Mesodermal cell (in vitro differentiated cells): ENCODE measurements at regions not wholly inside any gene's neighbourhood (a gene's known extent, or its start where the extent isn't known, plus 50 kb on each side); places are given as distances from the start of the nearest gene placed in this dataset.
A peak's percentile ranks its signal among the peaks of the same experiment; 100 is the strongest.
"Not testable (repeated sequence)": the region's sequence is repeated elsewhere in the genome, so short reads cannot be mapped to it uniquely, and the experiment has no call there.

Source experiments
- H3K27ac ChIP-seq: 2 replicates; pipeline ENCODE4 v1.7.0; 2013; ENCODE audit warnings: mild to moderate bottlenecking, low read depth, low read length, moderate library complexity; ENCODE audit not compliant: severe bottlenecking
- H3K36me3 ChIP-seq: 2 replicates; pipeline ENCODE4 v1.7.1; 2013; ENCODE audit warnings: mild to moderate bottlenecking, low read length, moderate library complexity; ENCODE audit not compliant: control insufficient read depth, insufficient read depth
- H3K4me1 ChIP-seq: one replicate; pipeline ENCODE4 v1.7.1; 2013; ENCODE audit warnings: mild to moderate bottlenecking, low read length; ENCODE audit not compliant: insufficient read depth, control insufficient read depth, poor library complexity, severe bottlenecking
- H3K4me3 ChIP-seq: 2 replicates; pipeline ENCODE4 v1.7.0; 2013; ENCODE audit warnings: low read length, control low read depth, mild to moderate bottlenecking; ENCODE audit not compliant: insufficient read depth, poor library complexity, severe bottlenecking; ENCODE audit errors: extremely low read depth
- H3K9me3 ChIP-seq: 2 replicates; pipeline ENCODE4 v1.7.1; 2013; ENCODE audit warnings: mild to moderate bottlenecking, low read length, moderate library complexity; ENCODE audit not compliant: control insufficient read depth
- WGBS, 2 experiments: methylation state at CpG; one replicate each; pipeline ENCODE4 v1.1.5; 2013; ENCODE audit warnings: missing lambda C conversion rate in 2 of 2; ENCODE audit not compliant: insufficient coverage in 2 of 2; 5-methylcytosine and 5-hydroxymethylcytosine counted together

GRCh38 chr7:66517212-66517909 lies 111.3 kb upstream of the KCTD7 start:
- H3K27ac ChIP-seq, result no peak overlapping the region

GRCh38 chr7:66518151-66518691 lies 110.5 kb upstream of the KCTD7 start:
- no peak overlapping the region for H3K4me3 ChIP-seq
- H3K4me1 ChIP-seq, result no peaks in the 10 kb centered on the region
- no peak overlapping the region for H3K27ac ChIP-seq
- H3K9me3 ChIP-seq, result no peaks in the 10 kb centered on the region
- 89% methylated on average over 11 to 14 of the region's 14 CpGs for WGBS, 2 experiments
- H3K36me3 ChIP-seq, result no peaks in the 10 kb centered on the region

More at GRCh38 chr7:66517212-66517909, 111.3 kb upstream of the KCTD7 start:
- no peak overlapping the region for H3K4me3 ChIP-seq
- no peaks in the 10 kb centered on the region for H3K4me1 ChIP-seq
- no peaks in the 10 kb centered on the region for H3K9me3 ChIP-seq
- no peaks in the 10 kb centered on the region for H3K36me3 ChIP-seq
- 90 to 96% methylated on average over 6 to 7 of the region's 7 CpGs for WGBS, 2 experiments

- H3K4me1 ChIP-seq, result no peaks in the 10 kb centered on the region
- no peak overlapping the region for H3K4me3 ChIP-seq
- H3K9me3 ChIP-seq, result no peaks in the 10 kb centered on the region
- WGBS, 2 experiments, result 75 to 95% methylated on average over 2 to 3 of the region's 4 CpGs
- H3K36me3 ChIP-seq, result no peaks in the 10 kb centered on the region
- H3K27ac ChIP-seq, result no peak overlapping the region
These were observed 107.0 kb upstream of the KCTD7 start for GRCh38 chr7:66521675-66522074.

- Histone ChIP-seq H3K36me3 (no peaks in the 10 kb centered on the region), H3K4me1 (no peaks in the 10 kb centered on the region), H3K9me3 (no peaks in the 10 kb centered on the region), H3K4me3 (no peak overlapping the region), H3K27ac (no peak overlapping the region)
- 61 to 67% methylated on average over 2 to 3 of the region's 3 CpGs for WGBS, 2 experiments
These were observed 106.2 kb upstream of the KCTD7 start for GRCh38 chr7:66522518-66522917.

GRCh38 chr7:66523409-66523808 lies 105.3 kb upstream of the KCTD7 start:
- 67% methylated on average over 1 of the region's 6 CpGs; no CpG with 5 or more reads in 1 of the 2 experiments for WGBS, 2 experiments
- Histone ChIP-seq H3K36me3 (no peaks in the 10 kb centered on the region), H3K27ac (no peak overlapping the region)

GRCh38 chr7:66524738-66525137 lies 103.9 kb upstream of the KCTD7 start:
- Histone ChIP-seq H3K36me3 (no peaks in the 10 kb centered on the region), H3K9me3 (no peaks in the 10 kb centered on the region), H3K27ac (no peak overlapping the region), H3K4me3 (no peak overlapping the region), H3K4me1 (peaks cover 1% of the 10 kb centered on the region)
- 85 to 100% methylated on average over 2 to 4 of the region's 5 CpGs for WGBS, 2 experiments

More at GRCh38 chr7:66523409-66523808, 105.3 kb upstream of the KCTD7 start:
- Histone ChIP-seq H3K4me1 (no peaks in the 10 kb centered on the region), H3K9me3 (no peaks in the 10 kb centered on the region), H3K4me3 (no peak overlapping the region)

- not testable (repeated sequence) for H3K4me3 ChIP-seq, H3K27ac ChIP-seq, H3K36me3 ChIP-seq, H3K4me1 ChIP-seq, H3K9me3 ChIP-seq
- WGBS, 2 experiments, result 91 to 97% methylated on average over 4 of the region's 4 CpGs
These were observed 101.9 kb upstream of the KCTD7 start for GRCh38 chr7:66526782-66527181.

GRCh38 chr7:66528652-66529051 lies 100.0 kb upstream of the KCTD7 start:
- 90 to 95% methylated on average over 2 to 3 of the region's 3 CpGs for WGBS, 2 experiments
- Histone ChIP-seq H3K9me3 (no peaks in the 10 kb centered on the region), H3K4me1 (peaks cover 5% of the 10 kb centered on the region), H3K36me3 (peaks cover 2% of the 10 kb centered on the region), H3K4me3 (no peak overlapping the region), H3K27ac (no peak overlapping the region)

GRCh38 chr7:66529883-66530610 lies 98.6 kb upstream of the KCTD7 start:
- peaks cover 5% of the 10 kb centered on the region for H3K4me1 ChIP-seq
- WGBS, 2 experiments, result 89 to 92% methylated on average over 14 to 16 of the region's 16 CpGs
- H3K27ac ChIP-seq, result peak overlapping the region; percentile 69
- H3K9me3 ChIP-seq, result no peaks in the 10 kb centered on the region
- H3K4me3 ChIP-seq, result no peak overlapping the region
- H3K36me3 ChIP-seq, result peaks cover 6% of the 10 kb centered on the region

- H3K4me1 ChIP-seq, result peaks cover 10% of the 10 kb centered on the region
- 94 to 96% methylated on average over 9 to 13 of the region's 15 CpGs for WGBS, 2 experiments
- H3K27ac ChIP-seq, result peak overlapping the region; percentile 36
- peaks cover 6% of the 10 kb centered on the region for H3K36me3 ChIP-seq
- no peak overlapping the region for H3K4me3 ChIP-seq
- no peaks in the 10 kb centered on the region for H3K9me3 ChIP-seq
These were observed 93.0 kb upstream of the KCTD7 start for GRCh38 chr7:66535414-66536329.
